GM23338 (cell line): ENCODE measurements at regions not wholly inside any gene's neighbourhood (a gene's known extent, or its start where the extent isn't known, plus 50 kb on each side); places are given as distances from the start of the nearest gene placed in this dataset.
A peak's percentile ranks its signal among the peaks of the same experiment; 100 is the strongest.

Experiments
- ATAC-seq: fragments of 200-7000 bp; cut with Tn5 transposase; 3 replicates; pipeline ENCODE4 v1.9.1; 2020
- DNase-seq: peaks from one replicate; pipeline ENCODE4 v3.0.0-alpha.2; 2015; ENCODE audit warnings: low spot score
- H2AFZ ChIP-seq: fragments of 200-600 bp; sonication (generic); 2 replicates; pipeline ENCODE4 v1.8.0; 2016; ENCODE audit warnings: antibody characterized with exemption, mild to moderate bottlenecking, moderate library complexity
- H3F3A ChIP-seq: fragments of 200-600 bp; sonication (generic); replicated peaks from 2 replicates; pipeline ENCODE4 v1.8.0; 2017; ENCODE audit warnings: antibody characterized with exemption, mixed run types, low read depth
- H3K27ac ChIP-seq: fragments of 200-600 bp; sonication (generic); 2 replicates; pipeline ENCODE4 v1.6.1; 2016; ENCODE audit warnings: low read depth
- H3K27me3 ChIP-seq: fragments of 200-600 bp; sonication (generic); 2 replicates; pipeline ENCODE4 v1.8.0; 2016; ENCODE audit warnings: mild to moderate bottlenecking, mixed run types, moderate library complexity; ENCODE audit not compliant: insufficient read depth
- H3K36me3 ChIP-seq: fragments of 200-600 bp; sonication (generic); 2 replicates; pipeline ENCODE4 v1.8.0; 2016; ENCODE audit warnings: mild to moderate bottlenecking; ENCODE audit not compliant: insufficient read depth
- H3K4me1 ChIP-seq: fragments of 200-600 bp; sonication (generic); 2 replicates; pipeline ENCODE4 v1.8.0; 2016; ENCODE audit warnings: mild to moderate bottlenecking, moderate library complexity; ENCODE audit not compliant: insufficient read depth
- H3K4me2 ChIP-seq: fragments of 200-600 bp; sonication (generic); 2 replicates; pipeline ENCODE4 v1.7.1; 2017; ENCODE audit warnings: mixed run types
- H3K4me3 ChIP-seq: fragments of 200-600 bp; sonication (generic); 2 replicates; pipeline ENCODE4 v1.6.1; 2016; ENCODE audit warnings: mixed run types
- H3K79me2 ChIP-seq: fragments of 200-600 bp; sonication (generic); replicated peaks from 2 replicates; pipeline ENCODE4 v1.8.0; 2017; ENCODE audit warnings: mild to moderate bottlenecking; ENCODE audit not compliant: insufficient read depth
- H3K9me2 ChIP-seq: fragments of 200-600 bp; sonication (generic); 2 replicates; pipeline ENCODE4 v1.8.0; 2017; ENCODE audit not compliant: insufficient read depth
- H4K20me1 ChIP-seq: fragments of 200-600 bp; sonication (generic); replicated peaks from 2 replicates; pipeline ENCODE4 v1.8.0; 2017; ENCODE audit warnings: mild to moderate bottlenecking; ENCODE audit not compliant: insufficient read depth
- H3K27ac Mint-ChIP-seq: 2 replicates; pipeline ENCODE4 v1.8.0; 2020; ENCODE audit warnings: inconsistent platforms, mild to moderate bottlenecking, moderate library complexity, mixed read lengths
- H3K27me3 Mint-ChIP-seq: 3 replicates; pipeline ENCODE4 v1.8.0; 2022; ENCODE audit warnings: low read depth, mild to moderate bottlenecking, moderate library complexity, mixed read lengths, inconsistent platforms; ENCODE audit not compliant: insufficient read depth, poor library complexity
- H3K36me3 Mint-ChIP-seq: 3 replicates; pipeline ENCODE4 v1.8.0; 2021; ENCODE audit warnings: low read depth, mild to moderate bottlenecking, inconsistent platforms, moderate library complexity, mixed read lengths
- H3K4me1 Mint-ChIP-seq: 3 replicates; pipeline ENCODE4 v1.8.0; 2020; ENCODE audit warnings: mild to moderate bottlenecking, inconsistent platforms, mixed read lengths
- H3K4me3 Mint-ChIP-seq: 3 replicates; pipeline ENCODE4 v1.8.0; 2021; ENCODE audit warnings: moderate library complexity, mild to moderate bottlenecking, inconsistent platforms, mixed read lengths
- H3K9me3 Mint-ChIP-seq: 3 replicates; pipeline ENCODE4 v1.8.0; 2020; ENCODE audit warnings: moderate library complexity, mild to moderate bottlenecking, inconsistent platforms, mixed read lengths
- CREB1 ChIP-seq: fragments of 250-450 bp; sonication (Bioruptor Pico); IDR thresholded peaks from 2 replicates; pipeline ENCODE4 v1.5.0; 2020; ENCODE audit warnings: low read depth, mild to moderate bottlenecking, moderate library complexity
- EZH2 ChIP-seq: fragments of 200-600 bp; sonication (generic); IDR thresholded peaks from one replicate; pipeline ENCODE4 v1.8.0; 2017; ENCODE audit warnings: antibody characterized with exemption, mild to moderate bottlenecking, low read depth; ENCODE audit not compliant: unreplicated experiment
- JUNB ChIP-seq: IDR thresholded peaks from one replicate; pipeline ENCODE4 v1.6.1; 2016; ENCODE audit warnings: antibody characterized with exemption; ENCODE audit not compliant: unreplicated experiment
- NANOG ChIP-seq: IDR thresholded peaks from 2 replicates; pipeline ENCODE4 v1.6.1; 2016; ENCODE audit warnings: antibody characterized with exemption, borderline replicate concordance
- POLR2AphosphoS5 ChIP-seq: IDR thresholded peaks from 2 replicates; pipeline ENCODE4 v1.6.1; 2016; ENCODE audit warnings: antibody characterized with exemption, low read depth
- ZNF114 ChIP-seq: fragments of 250-450 bp; sonication (Bioruptor Pico); IDR thresholded peaks from 2 replicates; pipeline ENCODE4 v1.5.0; 2020; ENCODE audit warnings: mild to moderate bottlenecking, moderate library complexity

DNA sequence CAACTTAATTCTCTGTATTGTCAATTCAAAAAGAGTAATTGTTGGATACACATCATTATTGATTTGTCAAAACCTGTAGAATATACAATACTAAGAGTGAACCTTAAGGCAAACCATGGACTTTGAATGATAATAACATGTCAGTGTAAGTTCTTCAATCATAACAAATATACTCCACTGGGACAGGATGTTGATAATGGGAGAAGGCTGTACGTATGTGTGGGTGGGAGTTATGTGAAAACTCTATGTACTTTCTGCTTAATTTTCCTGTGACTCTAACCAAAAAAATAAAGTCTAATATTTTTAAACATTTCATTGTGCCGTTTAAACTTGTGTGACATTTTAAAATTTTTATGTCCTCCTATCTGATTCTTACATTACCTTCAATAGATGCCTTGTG is 526.7 kb downstream of the SUCLA2 start:
- peaks cover 10% of the 10 kb centered on the region for H3K9me2 ChIP-seq
- no peaks in the 10 kb centered on the region for H3K79me2 ChIP-seq
- TF ChIP-seq POLR2AphosphoS5 = no peak
- TF ChIP-seq CREB1 = no peak
- no peak for TF ChIP-seq EZH2
- no peak for TF ChIP-seq ZNF114 (CRISPR knock-in tag)
- peaks cover 16% of the 10 kb centered on the region for H3K27me3 ChIP-seq
- H3K27ac ChIP-seq = no peak overlapping the region
- H3F3A ChIP-seq = no peaks in the 10 kb centered on the region
- no peaks in the 10 kb centered on the region for H4K20me1 ChIP-seq
- ATAC-seq = no peak
- no peaks in the 10 kb centered on the region for H3K36me3 Mint-ChIP-seq
- no peak overlapping the region for H3K4me3 ChIP-seq
- H3K4me3 Mint-ChIP-seq = no peak overlapping the region
- no peak overlapping the region for H3K4me2 ChIP-seq
- H3K9me3 Mint-ChIP-seq = no peaks in the 10 kb centered on the region
- H3K27ac Mint-ChIP-seq = no peak overlapping the region
- peaks cover 28% of the 10 kb centered on the region for H3K4me1 Mint-ChIP-seq
- no peaks in the 10 kb centered on the region for H3K36me3 ChIP-seq
- peaks cover 6% of the 10 kb centered on the region for H3K27me3 Mint-ChIP-seq
- no peak for DNase-seq
- H3K4me1 ChIP-seq = peaks cover 16% of the 10 kb centered on the region
- H2AFZ ChIP-seq = 0 out of 2 replicates have a peak overlapping the region, but pooled peaks have one; percentile 69

DNA sequence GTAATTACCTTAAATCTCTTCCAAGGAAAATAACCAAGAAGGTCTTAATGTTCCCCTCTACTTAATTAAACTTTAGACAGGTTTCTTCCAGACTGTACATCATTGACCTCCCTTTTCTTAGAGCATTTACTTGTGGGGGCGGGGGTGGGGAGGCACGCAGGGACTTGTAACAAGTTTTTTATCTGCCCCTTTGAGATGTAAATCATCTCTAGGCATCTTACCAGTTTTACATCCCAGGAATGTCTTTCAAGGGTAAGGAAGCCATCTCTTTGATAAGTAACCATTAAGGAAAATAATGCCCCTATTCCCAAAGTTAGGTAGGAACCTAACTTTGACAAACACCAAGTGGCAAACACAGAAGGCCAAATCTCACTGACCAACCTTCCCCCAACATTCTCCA is 528.6 kb downstream of the SUCLA2 start:
- Histone ChIP-seq H3K27ac (no peak overlapping the region), H3F3A (no peaks in the 10 kb centered on the region), H2AFZ (no peak overlapping the region), H3K79me2 (no peaks in the 10 kb centered on the region), H3K4me2 (peak overlapping the region; percentile 37; the same call in 1 of the 2 replicates), H4K20me1 (no peaks in the 10 kb centered on the region), H3K4me3 (no peak overlapping the region), H3K9me2 (peaks cover 10% of the 10 kb centered on the region), H3K4me1 (peaks cover 16% of the 10 kb centered on the region), H3K27me3 (peaks cover 16% of the 10 kb centered on the region), H3K36me3 (no peaks in the 10 kb centered on the region)
- Mint-ChIP-seq H3K4me1 (peaks cover 28% of the 10 kb centered on the region), H3K36me3 (no peaks in the 10 kb centered on the region; the same call in 2 of the 3 replicates), H3K27me3 (peaks cover 6% of the 10 kb centered on the region), H3K9me3 (peaks cover 12% of the 10 kb centered on the region; the same call in 2 of the 3 replicates), H3K4me3 (no peak overlapping the region; the same call in 2 of the 3 replicates), H3K27ac (no peak overlapping the region)
- DNase-seq = peak; percentile 70
- TF ChIP-seq NANOG = peak; percentile 63; the same call in 1 of the 2 replicates
- TF ChIP-seq POLR2AphosphoS5 = no peak
- ATAC-seq = peak; percentile 72

DNA sequence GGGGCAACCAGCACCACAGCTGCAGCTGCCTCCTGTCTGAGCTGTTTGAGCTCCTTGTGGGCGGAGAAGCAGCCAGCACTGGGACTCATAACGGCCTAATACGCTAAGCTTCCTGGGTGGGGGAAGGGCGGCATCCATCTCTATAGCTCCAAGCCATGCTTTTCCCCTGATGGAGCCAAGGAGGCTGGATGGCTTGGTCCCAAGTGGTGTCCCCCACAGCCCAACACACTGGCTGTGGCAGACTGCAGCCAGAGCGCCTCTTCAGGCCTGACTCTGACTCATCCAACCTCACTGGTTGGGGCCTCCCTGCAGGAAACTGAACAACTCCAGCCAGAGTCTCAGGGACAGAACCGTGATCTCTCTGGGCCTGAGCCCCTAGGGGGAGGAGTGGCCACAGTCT is 537.3 kb downstream of the SUCLA2 start:
- peaks cover 17% of the 10 kb centered on the region; the same call in 2 of the 3 replicates for H3K9me3 Mint-ChIP-seq
- H3K4me3 Mint-ChIP-seq = no peak overlapping the region
- DNase-seq (peak; percentile 12), ATAC-seq (no peak)
- Histone ChIP-seq H3K36me3 (no peaks in the 10 kb centered on the region), H3F3A (no peaks in the 10 kb centered on the region), H3K79me2 (no peaks in the 10 kb centered on the region), H4K20me1 (no peaks in the 10 kb centered on the region), H3K4me2 (no peak overlapping the region), H3K27me3 (no peaks in the 10 kb centered on the region), H3K9me2 (no peaks in the 10 kb centered on the region), H3K27ac (no peak overlapping the region), H3K4me3 (no peak overlapping the region), H2AFZ (no peak overlapping the region), H3K4me1 (peaks cover 16% of the 10 kb centered on the region)
- H3K27ac Mint-ChIP-seq = no peak overlapping the region
- H3K27me3 Mint-ChIP-seq = peaks cover 3% of the 10 kb centered on the region
- H3K36me3 Mint-ChIP-seq = no peaks in the 10 kb centered on the region; the same call in 2 of the 3 replicates
- peaks cover 17% of the 10 kb centered on the region; the same call in 2 of the 3 replicates for H3K4me1 Mint-ChIP-seq
- TF ChIP-seq CREB1 = no peak
- no peak for TF ChIP-seq JUNB
- TF ChIP-seq POLR2AphosphoS5 = no peak
